ENCODE measurements at regions not wholly inside any gene's neighbourhood (a gene's known extent, or its start where the extent isn't known, plus 50 kb on each side); places are given as distances from the start of the nearest gene placed in this dataset.

GRCh38 chr10:117731121-117731791 is 188.7 kb downstream of the EMX2 start:
- TF ChIP-seq CEBPB (IDR thresholded peaks at IDR 0.05; ENCODE audit: low read depth) (no peak), ZNF274 (IDR thresholded peaks at IDR 0.05; ENCODE audit: low read depth, low read length) (no peak), POLR2AphosphoS5 (IDR thresholded peaks at IDR 0.05; ENCODE audit: low read depth, low read length) (no peak), ELF1 (IDR thresholded peaks at IDR 0.05; ENCODE audit: borderline replicate concordance, low read depth) (no peak), MAX (IDR thresholded peaks at IDR 0.05) (no peak), POLR2A (IDR thresholded peaks at IDR 0.05; ENCODE audit: borderline replicate concordance, extremely low read depth, insufficient read depth, insufficient read length) (no peak), EZH2 (IDR thresholded peaks at IDR 0.05) (no peak), RAD21 (IDR thresholded peaks at IDR 0.05; ENCODE audit: low read depth) (no peak), TCF7L2 (IDR thresholded peaks at IDR 0.05; ENCODE audit: borderline replicate concordance, extremely low read depth, insufficient read depth, insufficient read length) (no peak)
- TF ChIP-seq, protein P1, sequence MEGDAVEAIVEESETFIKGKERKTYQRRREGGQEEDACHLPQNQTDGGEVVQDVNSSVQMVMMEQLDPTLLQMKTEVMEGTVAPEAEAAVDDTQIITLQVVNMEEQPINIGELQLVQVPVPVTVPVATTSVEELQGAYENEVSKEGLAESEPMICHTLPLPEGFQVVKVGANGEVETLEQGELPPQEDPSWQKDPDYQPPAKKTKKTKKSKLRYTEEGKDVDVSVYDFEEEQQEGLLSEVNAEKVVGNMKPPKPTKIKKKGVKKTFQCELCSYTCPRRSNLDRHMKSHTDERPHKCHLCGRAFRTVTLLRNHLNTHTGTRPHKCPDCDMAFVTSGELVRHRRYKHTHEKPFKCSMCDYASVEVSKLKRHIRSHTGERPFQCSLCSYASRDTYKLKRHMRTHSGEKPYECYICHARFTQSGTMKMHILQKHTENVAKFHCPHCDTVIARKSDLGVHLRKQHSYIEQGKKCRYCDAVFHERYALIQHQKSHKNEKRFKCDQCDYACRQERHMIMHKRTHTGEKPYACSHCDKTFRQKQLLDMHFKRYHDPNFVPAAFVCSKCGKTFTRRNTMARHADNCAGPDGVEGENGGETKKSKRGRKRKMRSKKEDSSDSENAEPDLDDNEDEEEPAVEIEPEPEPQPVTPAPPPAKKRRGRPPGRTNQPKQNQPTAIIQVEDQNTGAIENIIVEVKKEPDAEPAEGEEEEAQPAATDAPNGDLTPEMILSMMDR (IDR thresholded peaks at IDR 0.05 in 2 of 3, conservative IDR thresholded peaks at IDR 0.05 in 1 of 3; ENCODE audit: borderline replicate concordance in 1 of 3, insufficient read depth in 1 of 3, low read depth in 2 of 3, low read length in 2 of 3), result no peak
